Loucy (cell line): ENCODE measurements at regions not wholly inside any gene's neighbourhood (a gene's known extent, or its start where the extent isn't known, plus 50 kb on each side); places are given as distances from the start of the nearest gene placed in this dataset.

Experiments used
- H2AFZ ChIP-seq: fragments of 200-600 bp; sonication (generic); 2 replicates; pipeline ENCODE4 v1.6.0; 2016; ENCODE audit warnings: antibody characterized with exemption, mild to moderate bottlenecking, low read length, moderate library complexity
- H3F3A ChIP-seq: fragments of 200-600 bp; 2 replicates; pipeline ENCODE4 v1.6.0; 2016; ENCODE audit warnings: antibody characterized with exemption, low read depth, mild to moderate bottlenecking
- H3K27me3 ChIP-seq: fragments of 200-600 bp; sonication (generic); 2 replicates; pipeline ENCODE4 v1.6.1; 2014; ENCODE audit warnings: low read length, mild to moderate bottlenecking; ENCODE audit not compliant: insufficient read depth, poor library complexity, severe bottlenecking
- H3K36me3 ChIP-seq: fragments of 200-600 bp; sonication (generic); 2 replicates; pipeline ENCODE4 v1.6.1; 2016; ENCODE audit warnings: low read length; ENCODE audit not compliant: insufficient read depth
- H3K4me1 ChIP-seq: fragments of 200-600 bp; sonication (generic); 2 replicates; pipeline ENCODE4 v1.5.1; 2014; ENCODE audit warnings: low read length, mild to moderate bottlenecking; ENCODE audit not compliant: insufficient read depth, poor library complexity, severe bottlenecking
- H3K4me2 ChIP-seq: fragments of 200-600 bp; sonication (generic); 2 replicates; pipeline ENCODE4 v1.6.0; 2014; ENCODE audit warnings: antibody characterized with exemption, low read length, low read depth, mild to moderate bottlenecking; ENCODE audit not compliant: poor library complexity, severe bottlenecking
- H3K4me3 ChIP-seq: fragments of 200-600 bp; sonication (generic); 2 replicates; pipeline ENCODE4 v1.5.1; 2014; ENCODE audit warnings: low read length, mild to moderate bottlenecking, mixed read lengths; ENCODE audit not compliant: poor library complexity, severe bottlenecking
- H3K79me2 ChIP-seq: fragments of 200-600 bp; sonication (generic); 2 replicates; pipeline ENCODE4 v1.6.1; 2014; ENCODE audit warnings: low read length; ENCODE audit not compliant: insufficient read depth
- H3K9ac ChIP-seq: fragments of 200-600 bp; sonication (generic); 2 replicates; pipeline ENCODE4 v1.6.0; 2014; ENCODE audit warnings: mild to moderate bottlenecking, low read depth, low read length, moderate library complexity; ENCODE audit not compliant: poor library complexity, severe bottlenecking
- H3K9me2 ChIP-seq: fragments of 200-600 bp; sonication (generic); replicated peaks from 2 replicates; pipeline ENCODE4 v1.6.1; 2016; ENCODE audit warnings: low read depth, low read length, mixed read lengths
- H3K9me3 ChIP-seq: fragments of 200-600 bp; sonication (generic); 2 replicates; pipeline ENCODE4 v1.6.1; 2014; ENCODE audit warnings: mild to moderate bottlenecking, antibody characterized with exemption, low read length, low read depth; ENCODE audit not compliant: insufficient read depth
- H4K20me1 ChIP-seq: fragments of 200-600 bp; sonication (generic); 2 replicates; pipeline ENCODE4 v1.6.0; 2014; ENCODE audit warnings: antibody characterized with exemption, low read length, mild to moderate bottlenecking; ENCODE audit not compliant: insufficient read depth, poor library complexity, severe bottlenecking
- EZH2phosphoT487 ChIP-seq: fragments of 200-600 bp; IDR thresholded peaks from 2 replicates; pipeline ENCODE4 v1.6.1; 2018; ENCODE audit warnings: antibody characterized with exemption, mild to moderate bottlenecking, moderate library complexity, borderline replicate concordance
- TF ChIP-seq, protein P1 (sequence below): fragments of 200-600 bp; sonication (generic); conservative IDR thresholded peaks from 2 replicates; pipeline ENCODE4 v1.5.1; 2014; ENCODE audit warnings: mild to moderate bottlenecking, antibody characterized with exemption, low read length

DNA sequence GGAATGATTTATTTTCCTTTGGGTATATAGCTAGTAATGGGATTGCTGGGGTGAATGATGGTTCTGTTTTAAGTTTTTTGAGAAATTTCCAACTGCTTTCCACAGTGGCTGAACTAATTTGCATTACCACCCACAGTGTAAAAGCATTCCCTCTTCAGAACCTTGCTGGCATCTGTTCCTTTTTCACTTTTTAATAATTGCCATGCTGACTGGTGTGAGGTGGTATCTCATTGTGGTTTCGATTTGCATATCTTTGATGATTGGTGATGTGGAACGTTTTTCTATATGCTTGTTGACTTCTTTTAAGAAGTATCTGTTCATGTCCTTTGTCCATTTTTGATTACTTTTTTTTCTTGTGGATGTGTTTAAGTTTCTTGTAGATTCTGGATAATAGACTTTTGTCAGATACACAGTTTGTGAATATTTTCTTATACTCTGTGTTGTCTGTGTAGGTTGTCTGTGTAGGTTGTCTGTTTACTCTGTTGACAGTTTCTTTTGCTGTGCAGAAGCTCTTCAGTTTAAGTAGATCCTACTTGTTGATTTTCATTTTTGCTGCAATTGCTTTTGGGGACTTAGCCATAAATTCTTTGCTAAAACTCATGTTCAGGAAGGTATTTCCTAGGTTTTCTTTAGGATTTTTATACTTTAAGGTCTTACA, 291.8 kb upstream of the DDI1 start:
- TF ChIP-seq, protein P1, sequence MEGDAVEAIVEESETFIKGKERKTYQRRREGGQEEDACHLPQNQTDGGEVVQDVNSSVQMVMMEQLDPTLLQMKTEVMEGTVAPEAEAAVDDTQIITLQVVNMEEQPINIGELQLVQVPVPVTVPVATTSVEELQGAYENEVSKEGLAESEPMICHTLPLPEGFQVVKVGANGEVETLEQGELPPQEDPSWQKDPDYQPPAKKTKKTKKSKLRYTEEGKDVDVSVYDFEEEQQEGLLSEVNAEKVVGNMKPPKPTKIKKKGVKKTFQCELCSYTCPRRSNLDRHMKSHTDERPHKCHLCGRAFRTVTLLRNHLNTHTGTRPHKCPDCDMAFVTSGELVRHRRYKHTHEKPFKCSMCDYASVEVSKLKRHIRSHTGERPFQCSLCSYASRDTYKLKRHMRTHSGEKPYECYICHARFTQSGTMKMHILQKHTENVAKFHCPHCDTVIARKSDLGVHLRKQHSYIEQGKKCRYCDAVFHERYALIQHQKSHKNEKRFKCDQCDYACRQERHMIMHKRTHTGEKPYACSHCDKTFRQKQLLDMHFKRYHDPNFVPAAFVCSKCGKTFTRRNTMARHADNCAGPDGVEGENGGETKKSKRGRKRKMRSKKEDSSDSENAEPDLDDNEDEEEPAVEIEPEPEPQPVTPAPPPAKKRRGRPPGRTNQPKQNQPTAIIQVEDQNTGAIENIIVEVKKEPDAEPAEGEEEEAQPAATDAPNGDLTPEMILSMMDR, result no peak
- TF ChIP-seq EZH2phosphoT487, result no peak
- Histone ChIP-seq H3K27me3 (no peaks in the 10 kb centered on the region), H4K20me1 (no peaks in the 10 kb centered on the region), H3K9ac (no peak overlapping the region), H3K9me2 (no peaks in the 10 kb centered on the region), H3F3A (no peaks in the 10 kb centered on the region), H2AFZ (no peak overlapping the region), H3K4me3 (no peak overlapping the region), H3K79me2 (no peaks in the 10 kb centered on the region), H3K4me2 (no peak overlapping the region), H3K36me3 (no peaks in the 10 kb centered on the region), H3K9me3 (peaks cover 6% of the 10 kb centered on the region; the same call in 1 of the 2 replicates), H3K4me1 (no peaks in the 10 kb centered on the region)

GRCh38 chr11:103749158-103749557, 287.3 kb upstream of the DDI1 start:
- H3K4me1 ChIP-seq, result no peaks in the 10 kb centered on the region
- no peaks in the 10 kb centered on the region for H4K20me1 ChIP-seq
- H3K4me2 ChIP-seq, result no peak overlapping the region
- TF ChIP-seq, protein P1, result no peak
- TF ChIP-seq EZH2phosphoT487, result no peak
- no peaks in the 10 kb centered on the region for H3K79me2 ChIP-seq
- H3K9ac ChIP-seq, result no peak overlapping the region
- H3K36me3 ChIP-seq, result no peaks in the 10 kb centered on the region
- peaks cover 6% of the 10 kb centered on the region; the same call in 1 of the 2 replicates for H3K9me3 ChIP-seq
- H3K27me3 ChIP-seq, result no peaks in the 10 kb centered on the region
- no peak overlapping the region for H3K4me3 ChIP-seq
- no peaks in the 10 kb centered on the region for H3K9me2 ChIP-seq
- no peaks in the 10 kb centered on the region for H3F3A ChIP-seq
- H2AFZ ChIP-seq, result no peak overlapping the region

DNA sequence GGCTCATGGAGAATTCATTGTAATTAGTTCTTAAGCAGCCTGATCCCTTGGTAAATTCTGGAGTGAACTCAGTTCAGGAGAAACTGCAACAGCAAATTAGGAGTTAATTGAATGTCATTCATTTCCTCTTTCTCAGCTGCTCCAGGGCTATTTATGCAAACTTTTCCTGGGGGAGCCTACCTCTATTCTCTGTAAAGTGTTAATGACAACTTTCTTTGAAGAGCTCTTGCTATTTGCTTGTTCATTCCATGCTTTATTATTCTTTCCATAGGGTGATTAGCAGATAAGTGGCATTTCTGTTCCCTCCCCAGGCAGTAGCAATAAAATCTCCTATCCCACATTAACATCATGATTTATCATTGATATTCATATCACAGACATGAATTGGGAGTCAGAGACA, 267.6 kb upstream of the DDI1 start:
- Histone ChIP-seq H3K79me2 (no peaks in the 10 kb centered on the region), H2AFZ (no peak overlapping the region), H3K9me2 (no peaks in the 10 kb centered on the region), H3K4me2 (no peak overlapping the region), H4K20me1 (no peaks in the 10 kb centered on the region), H3K9me3 (no peaks in the 10 kb centered on the region), H3K9ac (no peak overlapping the region), H3K36me3 (no peaks in the 10 kb centered on the region), H3F3A (no peaks in the 10 kb centered on the region), H3K27me3 (no peaks in the 10 kb centered on the region), H3K4me3 (no peak overlapping the region), H3K4me1 (no peaks in the 10 kb centered on the region)
- no peak for TF ChIP-seq EZH2phosphoT487
- TF ChIP-seq, protein P1, result no peak
